Kidney epithelial cell (primary cell): ENCODE measurements at regions not wholly inside any gene's neighbourhood (a gene's known extent, or its start where the extent isn't known, plus 50 kb on each side); places are given as distances from the start of the nearest gene placed in this dataset.

ENCODE experiments used
- DNase-seq: peaks from one replicate; pipeline ENCODE4 v3.0.0-alpha.2; 2010; ENCODE audit warnings: low read depth
- H3K27me3 ChIP-seq: 2 replicates; pipeline ENCODE4 v1.6.0; 2011; ENCODE audit warnings: low read length; ENCODE audit not compliant: control insufficient read depth, insufficient read depth
- H3K36me3 ChIP-seq: 2 replicates; pipeline ENCODE4 v1.5.1; 2011; ENCODE audit warnings: low read length; ENCODE audit not compliant: control insufficient read depth, insufficient read depth
- H3K4me3 ChIP-seq: 2 replicates; pipeline ENCODE4 v1.5.1; 2011; ENCODE audit warnings: low read depth, mild to moderate bottlenecking, control low read depth, low read length
- CTCF ChIP-seq: IDR thresholded peaks from 2 replicates; pipeline ENCODE4 v1.5.1; 2011; ENCODE audit warnings: mild to moderate bottlenecking, moderate library complexity, low read length, control low read depth, inconsistent platforms; ENCODE audit not compliant: insufficient read depth, poor library complexity, severe bottlenecking

- Histone ChIP-seq H3K36me3 (no peaks in the 10 kb centered on the region), H3K27me3 (no peaks in the 10 kb centered on the region), H3K4me3 (no peak overlapping the region)
- TF ChIP-seq CTCF = no peak
- no peak for DNase-seq
Observed at GRCh38 chr10:57806675-57807074, 461.0 kb downstream of the IPMK start.

- DNase-seq = no peak
- Histone ChIP-seq H3K4me3 (no peak overlapping the region), H3K36me3 (no peaks in the 10 kb centered on the region), H3K27me3 (no peaks in the 10 kb centered on the region)
- no peak for TF ChIP-seq CTCF
Observed at GRCh38 chr10:57799625-57800024, 468.1 kb downstream of the IPMK start.

- Histone ChIP-seq H3K4me3 (no peak overlapping the region), H3K27me3 (no peaks in the 10 kb centered on the region), H3K36me3 (no peaks in the 10 kb centered on the region)
- TF ChIP-seq CTCF = no peak
- DNase-seq = no peak
Observed at GRCh38 chr10:57798830-57799229, 468.9 kb downstream of the IPMK start.

- DNase-seq = no peak
- H3K36me3 ChIP-seq = no peaks in the 10 kb centered on the region
Observed at GRCh38 chr10:57791546-57791945, 476.1 kb downstream of the IPMK start.

GRCh38 chr10:57790703-57791102 lies 477.0 kb downstream of the IPMK start:
- TF ChIP-seq CTCF = no peak
- DNase-seq = no peak
- Histone ChIP-seq H3K27me3 (no peaks in the 10 kb centered on the region), H3K36me3 (no peaks in the 10 kb centered on the region), H3K4me3 (no peak overlapping the region)

More at GRCh38 chr10:57791546-57791945, 476.1 kb downstream of the IPMK start:
- TF ChIP-seq CTCF = no peak
- Histone ChIP-seq H3K4me3 (no peak overlapping the region), H3K27me3 (no peaks in the 10 kb centered on the region)

GRCh38 chr10:57788117-57788516 lies 479.6 kb downstream of the IPMK start:
- H3K4me3 ChIP-seq = no peak overlapping the region
- TF ChIP-seq CTCF = no peak
- DNase-seq = no peak
- no peaks in the 10 kb centered on the region for H3K27me3 ChIP-seq
- no peaks in the 10 kb centered on the region for H3K36me3 ChIP-seq
